Stimulated activated CD4-positive, alpha-beta T cell treated with anti-CD3 and anti-CD28 coated beads, TNF-alpha, amount 100 ng/mL, for 24 hours (primary cell): ENCODE measurements at regions not wholly inside any gene's neighbourhood (a gene's known extent, or its start where the extent isn't known, plus 50 kb on each side); places are given as distances from the start of the nearest gene placed in this dataset.

Experiments used
- DNase-seq, 3 experiments: peaks; one replicate each; pipeline ENCODE4 v3.0.0-alpha.2; 2020; ENCODE audit warnings: low read depth in 3 of 3

DNA sequence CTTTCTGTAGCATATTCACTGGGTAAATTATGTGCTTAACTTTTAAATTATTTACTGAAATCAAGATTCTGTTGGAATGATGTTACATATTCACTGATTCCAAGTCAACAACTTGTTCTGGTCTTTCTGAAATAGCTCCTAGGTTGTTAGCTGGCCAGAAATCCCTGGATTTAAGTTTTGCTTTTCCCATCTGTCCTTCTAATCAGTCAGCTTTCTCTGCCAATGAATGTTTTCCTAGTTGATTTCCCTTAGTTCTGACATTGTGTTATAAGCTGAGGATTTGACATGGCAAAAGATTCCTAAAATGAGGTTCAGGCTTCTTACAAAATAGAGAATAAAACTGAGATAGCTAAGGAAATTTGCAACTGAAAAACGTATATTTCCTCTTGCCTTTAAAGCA, 1479.6 kb downstream of the MRPL39 start:
- DNase-seq = no peak

DNA sequence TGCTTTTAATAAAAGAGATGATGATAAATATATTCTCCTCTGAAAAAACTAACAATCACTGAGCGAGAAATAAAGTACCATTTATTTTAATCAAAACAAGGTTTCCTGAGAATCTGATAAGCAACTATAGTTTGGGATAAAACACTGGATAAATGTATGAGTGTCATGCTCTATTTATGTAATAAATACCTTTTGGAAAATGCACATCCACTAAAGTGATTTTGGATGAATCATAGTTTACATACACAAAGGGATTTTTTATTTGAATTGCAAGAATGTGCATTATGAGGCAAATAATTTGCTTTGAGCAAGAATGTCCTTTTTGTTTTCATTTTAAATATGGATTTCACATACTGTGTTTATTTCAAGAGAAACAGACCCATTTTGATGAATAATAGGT, 1483.5 kb downstream of the MRPL39 start:
- DNase-seq = no peak

DNA sequence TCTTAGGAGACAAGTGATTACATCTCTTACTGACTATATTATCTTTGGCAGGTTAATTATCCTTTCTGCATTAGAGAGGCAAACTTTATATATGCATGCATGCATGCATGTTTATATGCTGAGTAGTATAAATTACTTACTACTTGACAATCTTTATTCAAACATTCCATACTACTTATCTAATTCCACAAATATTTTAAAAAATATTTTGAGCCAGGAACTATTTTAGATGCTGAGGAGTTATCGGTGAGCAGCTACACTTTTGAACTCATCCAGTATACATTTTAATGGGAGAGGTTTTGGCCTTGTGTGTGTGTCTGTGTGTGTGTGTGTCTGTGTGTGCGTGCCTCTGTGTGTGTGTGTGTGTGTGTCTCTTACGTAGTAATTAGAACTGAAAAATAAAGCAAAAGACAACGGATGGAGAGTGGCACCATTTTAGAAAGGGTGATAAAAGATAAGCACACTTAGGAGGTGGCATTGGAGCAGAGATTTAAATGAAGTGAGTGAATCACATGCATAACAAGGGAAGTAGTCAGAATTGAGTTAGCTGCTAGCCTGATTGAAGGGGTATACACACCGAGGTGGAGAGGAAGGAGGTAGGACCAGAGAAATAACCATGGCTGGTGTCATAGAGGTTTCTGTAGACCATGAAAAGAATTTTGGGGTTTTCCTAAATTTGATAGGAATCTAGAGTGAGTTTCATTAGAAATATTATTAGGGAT, 1488.4 kb downstream of the MRPL39 start:
- no peak for DNase-seq

DNA sequence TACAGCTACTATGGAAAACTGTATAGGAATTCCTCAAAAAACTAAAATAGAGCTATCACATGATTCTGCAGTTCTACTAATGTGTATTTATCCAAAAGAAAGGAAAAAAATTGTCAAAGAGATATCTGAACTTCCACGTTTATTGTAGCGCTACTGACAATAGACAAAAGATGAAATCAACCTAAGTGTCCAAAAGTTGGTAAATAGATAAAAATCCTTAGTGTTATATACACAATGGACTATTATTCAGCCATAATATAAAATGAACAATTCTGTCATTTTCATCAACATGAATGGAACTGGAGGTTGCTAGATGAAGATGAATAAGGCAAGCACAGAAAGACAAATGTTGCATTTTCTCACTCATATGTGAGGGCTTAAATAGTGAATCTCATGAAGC, 1492.1 kb downstream of the MRPL39 start:
- no peak for DNase-seq

DNA sequence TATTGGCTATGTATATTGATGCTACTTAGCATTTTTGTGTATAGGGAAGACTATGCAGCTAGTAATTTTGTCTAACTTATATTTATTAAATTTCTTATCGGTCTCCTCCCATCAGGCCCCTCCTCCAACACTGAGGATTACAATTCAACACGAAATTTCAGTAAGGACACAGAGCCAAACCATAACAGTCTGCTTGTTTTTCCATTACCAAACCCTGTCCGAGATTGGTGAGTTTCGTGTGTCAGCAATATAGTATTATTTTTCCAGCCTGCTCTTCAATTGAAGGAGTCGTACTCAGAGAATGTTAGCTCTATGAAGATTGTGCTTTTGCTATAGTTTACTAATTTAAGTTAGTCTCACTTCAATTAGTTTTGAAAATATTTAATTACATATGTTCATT, 1495.3 kb downstream of the MRPL39 start:
- DNase-seq = no peak

DNA sequence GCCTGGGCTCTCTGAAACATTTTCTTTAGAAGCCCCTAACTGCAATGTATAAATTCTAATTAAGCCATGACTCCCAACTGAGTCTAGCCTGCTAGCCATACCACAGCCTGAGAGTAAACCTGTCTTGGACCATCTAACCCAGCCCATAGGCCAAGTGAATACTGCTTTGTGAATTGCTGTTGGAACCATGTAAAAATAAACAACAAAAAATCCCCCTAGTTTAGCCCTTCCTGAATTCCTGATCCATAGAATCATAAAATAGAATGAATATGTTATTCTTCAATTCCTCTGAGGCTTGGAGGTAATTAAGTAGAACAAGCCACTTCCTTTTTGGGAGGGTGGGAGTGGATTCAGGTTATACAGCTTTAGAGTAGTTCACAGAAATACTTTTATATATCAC, 1496.4 kb downstream of the MRPL39 start:
- DNase-seq = no peak

DNA sequence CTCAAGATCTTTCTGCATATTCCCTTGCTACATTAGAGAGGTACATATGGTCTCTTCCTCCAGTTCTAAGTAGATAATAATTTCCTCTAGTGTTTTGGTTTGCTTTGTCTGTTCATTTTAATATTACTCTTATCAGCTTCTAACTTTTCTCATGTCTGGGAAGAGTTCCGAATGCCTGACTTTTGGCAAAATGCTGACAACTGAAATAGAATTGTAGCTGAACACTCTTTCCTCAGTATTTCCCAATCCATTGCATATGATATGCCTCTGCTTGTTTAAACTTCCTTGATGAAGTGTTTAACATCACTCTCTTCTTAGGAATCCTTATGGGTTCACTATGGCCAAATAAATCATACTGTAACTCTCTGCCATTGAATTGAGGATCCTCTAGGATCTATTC, 1510.1 kb downstream of the MRPL39 start:
- DNase-seq = no peak

DNA sequence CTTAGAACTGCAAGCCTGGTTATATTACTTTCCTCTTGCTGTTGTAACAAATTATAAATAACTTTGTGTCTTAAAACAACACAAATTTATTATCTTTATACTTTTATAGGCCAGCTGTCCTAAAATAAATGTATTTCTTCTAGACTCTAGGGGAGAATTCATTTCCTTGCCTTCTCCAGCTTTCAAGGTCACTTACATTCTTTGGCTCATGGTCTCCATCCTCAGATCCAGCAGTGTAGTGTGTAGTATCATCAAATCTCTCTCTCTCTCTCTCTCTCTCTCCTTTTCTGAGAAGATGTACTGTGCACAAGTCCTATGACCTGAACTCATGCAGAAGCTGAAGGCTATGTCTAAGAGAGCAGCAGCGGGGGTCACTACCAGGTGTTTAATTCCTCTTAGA, 1510.6 kb downstream of the MRPL39 start:
- DNase-seq = no peak

DNA sequence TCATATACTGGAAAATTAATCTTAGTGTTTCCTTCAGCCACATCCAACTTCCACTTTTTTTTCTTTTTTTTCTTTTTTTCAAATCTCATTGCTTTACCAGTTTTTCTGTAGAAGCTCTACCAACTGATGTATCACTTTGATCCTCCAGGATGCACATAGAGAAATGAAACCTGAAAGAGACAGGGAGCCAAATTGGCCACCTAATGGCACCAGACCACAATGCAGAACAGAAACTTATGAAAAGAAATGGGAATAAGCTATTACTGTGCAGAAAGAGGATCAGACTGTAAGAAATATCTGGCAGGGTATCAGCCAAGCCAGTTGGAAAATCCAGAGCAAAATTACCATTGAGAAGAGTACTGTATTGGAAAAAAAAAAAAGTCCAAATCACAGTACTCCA, 1514.2 kb downstream of the MRPL39 start:
- DNase-seq = no peak

DNA sequence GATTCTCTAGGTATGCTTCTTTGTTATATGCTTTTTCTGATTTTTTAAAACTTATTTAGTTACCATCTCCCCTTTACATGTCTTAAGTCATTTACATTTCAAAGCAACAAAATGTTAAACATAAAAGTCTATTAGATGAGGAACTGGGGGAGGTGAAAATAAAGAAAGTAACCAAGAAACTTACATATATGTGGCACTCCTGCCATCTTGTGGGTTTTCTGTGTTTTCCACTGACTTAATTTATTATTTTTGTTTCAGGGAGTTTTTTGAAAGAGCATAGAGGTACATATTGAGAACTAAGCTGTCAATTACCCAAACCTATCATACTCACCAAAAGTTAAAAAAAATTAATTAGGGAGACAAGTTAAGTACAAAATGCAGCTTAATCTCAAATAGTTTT, 1531.1 kb downstream of the MRPL39 start:
- no peak for DNase-seq

DNA sequence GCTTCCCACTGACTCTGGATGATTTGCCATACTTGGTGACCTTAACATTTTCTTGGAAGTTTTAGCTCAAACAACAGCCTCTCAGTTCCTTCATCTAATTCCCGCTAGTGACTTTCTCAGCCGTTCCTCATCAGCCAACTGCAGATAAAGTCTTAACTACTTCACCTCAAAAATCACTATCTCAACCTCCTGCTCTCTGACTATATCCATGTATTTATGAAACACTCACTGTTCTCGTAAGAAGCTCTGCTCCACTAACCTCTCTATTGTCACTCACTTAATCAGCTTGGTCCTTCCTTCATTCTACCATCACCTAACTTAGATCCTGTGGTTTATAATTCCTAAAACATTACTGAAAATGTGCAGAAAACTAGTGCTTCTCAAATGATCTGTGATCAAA, 1551.6 kb downstream of the MRPL39 start:
- DNase-seq = no peak

DNA sequence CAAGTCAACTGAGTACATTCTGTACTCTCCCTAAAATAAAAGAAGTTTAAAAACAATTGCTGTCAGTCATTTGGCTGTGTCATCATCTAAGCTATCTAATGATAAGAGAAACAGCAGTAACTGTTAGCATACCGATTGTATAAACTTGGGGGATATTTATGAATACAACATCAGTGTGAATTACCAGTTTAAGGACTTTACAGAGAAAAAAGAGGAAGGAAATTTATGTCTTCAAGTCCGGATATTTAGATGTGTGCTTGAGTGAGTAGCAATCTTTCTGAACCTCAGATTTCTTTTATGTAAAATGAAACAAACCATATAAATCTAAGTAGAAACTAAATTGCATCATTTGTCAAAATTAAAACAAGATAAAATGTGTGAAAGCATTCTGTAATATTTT, 1557.0 kb downstream of the MRPL39 start:
- no peak for DNase-seq

DNA sequence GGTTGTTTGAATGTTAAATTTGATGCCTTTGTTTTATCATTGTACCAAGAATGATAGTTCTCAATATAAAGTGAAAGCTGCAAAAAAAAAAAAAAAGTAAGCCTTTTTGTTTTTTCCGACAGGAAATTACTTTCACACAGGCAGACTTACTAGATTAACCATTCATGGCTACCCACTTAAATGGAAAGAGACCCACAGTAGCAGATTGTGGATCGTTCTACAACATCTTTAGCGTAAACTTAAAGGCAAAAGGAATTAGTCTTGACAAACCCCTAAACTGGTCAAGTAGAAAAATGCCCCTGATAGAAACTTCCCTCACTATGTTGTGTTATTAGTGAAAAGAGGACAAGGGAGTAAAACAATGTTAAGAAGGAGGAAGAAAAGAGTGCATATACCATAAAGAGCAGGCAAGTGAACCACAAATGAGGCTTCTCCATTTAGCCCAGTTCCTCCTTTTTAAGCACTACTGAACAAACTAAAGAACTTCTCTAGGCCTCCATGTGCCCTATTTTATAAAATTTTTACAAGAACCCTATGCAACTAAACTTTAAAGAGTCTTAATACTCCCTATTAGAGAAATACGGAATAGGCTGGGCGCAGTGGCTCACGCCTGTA, 1560.3 kb downstream of the MRPL39 start:
- DNase-seq = no peak

DNA sequence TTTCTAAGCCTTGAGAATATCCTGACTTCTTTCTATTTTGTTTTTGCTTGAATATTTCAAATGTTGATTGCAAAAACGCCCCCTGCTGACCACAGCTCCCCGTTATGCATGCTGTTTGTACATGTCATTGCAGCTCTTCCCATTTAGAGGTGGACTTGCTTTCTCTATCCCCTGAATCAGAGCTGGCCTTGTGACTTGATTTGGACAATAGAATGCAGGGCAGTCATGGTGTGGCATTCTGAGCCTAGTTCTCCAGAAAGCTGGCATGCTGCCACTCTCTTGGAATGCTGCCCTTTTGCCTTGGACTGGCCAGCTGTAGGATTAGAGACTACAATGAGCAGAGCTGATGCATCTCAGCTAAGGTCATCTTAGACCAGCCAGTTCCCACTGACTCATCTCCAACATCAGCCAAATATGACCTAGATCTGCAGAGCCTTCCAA, 1561.5 kb downstream of the MRPL39 start:
- peak in 1 of 3 experiments; percentile 5 for DNase-seq

DNA sequence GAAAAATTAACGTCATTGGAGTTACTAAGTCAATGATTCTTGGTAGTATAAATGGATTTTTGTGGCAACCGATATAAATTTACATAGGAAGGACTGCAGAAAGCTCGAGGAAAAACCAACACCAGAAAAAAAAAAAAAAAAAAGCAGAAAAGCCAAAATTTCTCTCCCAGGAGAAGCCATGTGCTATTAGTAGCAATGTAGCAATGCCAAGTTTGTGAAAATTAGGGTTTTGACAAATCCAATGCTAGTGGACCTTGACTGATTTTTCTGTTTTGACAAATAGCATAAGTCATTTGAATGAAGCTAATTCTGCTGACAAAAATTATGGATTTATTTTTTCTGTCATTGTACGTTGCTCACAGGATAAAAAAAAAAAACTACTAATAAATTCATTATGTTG, 1561.9 kb downstream of the MRPL39 start:
- DNase-seq = no peak

DNA sequence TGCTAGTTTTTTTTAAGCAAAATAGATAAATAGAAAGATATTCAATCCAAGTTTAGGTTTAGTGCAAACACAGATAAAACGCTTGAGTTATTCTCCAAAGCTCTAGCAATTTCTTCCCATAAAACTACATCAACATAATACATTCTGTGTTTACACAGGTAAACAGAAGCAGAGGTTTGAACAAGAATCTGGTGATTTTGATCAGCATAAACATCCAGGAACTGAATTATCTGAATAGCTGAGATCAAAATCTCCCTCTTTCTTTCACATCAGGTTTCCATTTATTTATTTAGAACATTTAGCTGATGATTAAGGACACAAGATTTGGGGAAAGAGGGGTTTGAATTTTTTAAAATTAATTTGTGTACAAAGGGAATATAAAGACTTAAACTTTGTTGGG, 1564.6 kb downstream of the MRPL39 start:
- DNase-seq = no peak

DNA sequence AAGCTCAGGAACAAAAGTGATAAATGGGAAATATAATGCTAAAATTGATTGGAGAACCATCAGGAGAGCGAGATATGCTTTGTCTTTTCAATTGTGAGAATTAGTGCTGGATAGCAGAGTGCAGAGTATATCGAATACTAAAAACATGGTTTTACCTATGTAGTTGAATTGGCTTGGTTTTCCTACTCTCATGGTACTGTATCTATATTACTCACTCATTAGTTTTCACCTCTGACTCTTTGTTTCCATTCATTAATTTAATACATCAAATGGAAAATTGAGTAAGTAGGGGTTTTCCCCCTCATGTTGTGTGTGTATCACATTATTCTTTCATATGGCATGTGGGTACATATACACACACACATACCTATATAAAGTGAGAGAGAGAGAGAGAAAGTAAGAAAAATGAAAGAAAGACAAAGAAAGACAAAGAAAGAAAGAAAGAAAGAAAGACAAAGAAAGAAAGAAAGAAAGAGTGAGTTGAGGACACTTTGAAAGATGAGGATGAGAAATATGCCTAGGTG, 1574.5 kb downstream of the MRPL39 start:
- DNase-seq = no peak

DNA sequence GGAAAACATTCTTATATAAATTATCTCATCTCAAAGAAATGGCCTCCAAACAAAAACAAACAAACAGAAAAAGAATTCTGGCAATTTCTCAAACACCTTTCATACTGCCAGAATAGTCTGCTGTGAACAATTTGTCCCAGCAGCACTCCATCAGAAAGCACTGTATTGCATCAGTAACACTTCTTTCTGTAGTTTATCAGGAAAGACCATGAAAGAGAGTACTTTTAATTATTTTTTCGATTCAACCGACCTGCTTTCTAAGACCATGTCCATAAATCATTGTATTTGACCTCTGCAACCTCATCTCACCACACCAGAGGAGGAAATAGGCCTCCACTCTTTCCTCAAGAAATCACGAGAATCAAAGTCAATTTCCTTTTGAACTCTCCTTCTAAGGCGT, 1579.9 kb downstream of the MRPL39 start:
- DNase-seq = no peak

DNA sequence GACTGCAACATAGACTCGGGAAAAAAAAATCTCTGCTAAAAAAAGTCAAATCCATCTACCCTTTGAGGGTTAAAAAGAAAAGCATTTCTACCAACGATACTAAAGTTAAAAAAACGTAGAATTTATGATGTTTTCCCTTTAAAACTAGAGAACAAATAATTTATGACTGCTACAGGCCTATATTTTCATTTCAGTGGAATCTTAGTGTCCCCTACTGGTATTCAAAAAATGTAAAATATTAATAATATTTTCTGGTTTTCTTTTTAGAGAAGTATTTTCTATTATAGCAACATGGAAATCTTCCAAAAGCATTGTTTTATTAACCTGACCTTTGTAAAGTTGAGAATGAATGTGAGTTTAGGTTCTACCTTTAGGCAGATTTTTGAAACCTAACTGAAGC, 1582.2 kb downstream of the MRPL39 start:
- DNase-seq = no peak

DNA sequence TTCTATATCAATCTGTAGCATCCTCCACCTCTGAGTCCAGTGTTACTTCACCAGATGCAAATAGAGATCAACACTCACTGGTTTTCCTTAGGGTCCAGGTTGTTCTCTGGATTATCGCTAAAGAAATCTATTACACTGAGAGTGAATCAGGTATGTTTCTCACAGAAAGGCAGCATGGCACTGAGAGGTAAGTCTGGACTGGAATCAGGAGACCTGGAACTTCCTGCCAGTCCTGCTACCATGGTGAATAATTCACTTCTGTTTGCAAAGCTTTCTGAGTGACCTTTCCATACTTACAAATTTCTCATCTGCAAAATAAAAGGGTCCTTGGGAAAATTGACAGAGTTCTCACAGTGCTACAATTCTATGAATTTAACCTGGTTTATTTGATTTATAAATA, 1583.3 kb downstream of the MRPL39 start:
- no peak for DNase-seq

DNA sequence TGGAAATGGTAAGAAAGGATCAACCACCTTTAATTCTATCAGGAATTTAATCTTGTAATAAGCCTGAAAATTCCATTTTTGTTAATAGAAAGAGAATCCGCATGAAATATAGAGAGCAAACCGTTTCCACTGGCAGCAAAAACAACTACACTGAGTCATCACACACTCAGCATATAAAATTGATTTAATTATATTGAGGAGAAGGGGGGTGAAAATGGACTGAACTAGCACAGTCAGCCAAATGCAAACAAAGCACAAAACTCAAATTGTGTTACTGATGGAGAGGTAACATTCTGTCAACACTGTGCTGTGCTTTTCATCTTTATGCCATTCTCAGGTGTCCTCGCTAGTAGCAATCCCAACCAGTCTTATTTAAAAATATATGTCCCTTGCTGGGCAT, 1583.9 kb downstream of the MRPL39 start:
- no peak for DNase-seq

DNA sequence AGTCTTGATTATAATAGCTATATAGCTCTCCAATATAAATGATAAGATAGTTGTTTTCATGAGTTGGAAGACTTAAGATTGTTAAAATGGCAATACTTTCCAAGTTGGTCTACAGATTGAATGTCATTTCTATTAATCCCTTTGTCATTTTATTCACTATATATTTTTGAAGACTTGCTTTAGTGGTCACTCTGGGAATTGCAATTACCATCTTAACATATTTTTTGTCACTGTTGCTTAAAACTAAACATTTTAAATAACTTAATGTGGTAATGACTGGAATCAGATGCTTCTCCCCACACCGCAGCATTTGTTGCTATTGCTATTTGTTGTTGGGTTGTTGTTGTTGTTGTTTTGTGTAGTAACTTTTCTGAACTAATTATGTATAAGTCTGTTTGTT, 1592.9 kb downstream of the MRPL39 start:
- DNase-seq = no peak

DNA sequence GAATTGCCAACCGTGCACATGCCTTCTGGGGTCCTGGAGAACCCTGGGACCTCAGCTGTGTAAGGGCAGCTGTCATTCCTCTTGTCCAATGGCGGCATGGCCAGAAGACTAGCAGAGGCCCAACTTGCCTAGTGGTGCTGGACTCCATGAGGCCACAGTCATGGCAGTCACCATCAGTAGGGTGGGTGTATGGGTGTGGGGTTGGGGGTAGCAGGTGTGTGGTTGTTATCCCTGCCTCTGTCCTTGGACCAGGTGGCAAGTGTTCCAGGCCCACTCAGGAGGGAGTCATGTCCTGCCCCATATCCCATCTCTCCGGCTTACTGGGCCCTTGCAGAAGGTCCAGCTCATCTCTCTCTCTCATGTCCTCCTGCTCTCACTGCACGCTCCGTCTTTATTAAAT, 1596.2 kb downstream of the MRPL39 start:
- no peak for DNase-seq

DNA sequence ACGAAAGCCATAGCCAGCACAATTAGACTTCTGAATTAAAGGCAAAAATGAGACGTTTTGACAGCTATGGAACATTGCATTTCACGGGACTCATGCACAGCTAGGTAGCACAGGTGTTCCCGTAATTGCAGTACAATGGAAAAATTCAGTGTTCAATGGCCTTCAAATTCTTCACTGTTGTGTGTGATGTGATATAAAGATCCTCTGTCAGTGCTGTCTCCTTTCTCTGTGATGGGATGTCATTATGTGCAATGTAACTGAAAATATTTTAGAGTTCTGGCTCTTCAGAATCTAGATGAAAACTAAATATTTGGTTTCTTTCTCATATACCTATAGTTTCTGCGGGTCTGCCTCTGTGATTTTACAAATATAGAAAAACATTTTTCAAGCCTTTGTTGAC, 1599.7 kb downstream of the MRPL39 start:
- DNase-seq = no peak
